ENCODE measurements at regions not wholly inside any gene's neighbourhood (a gene's known extent, or its start where the extent isn't known, plus 50 kb on each side); places are given as distances from the start of the nearest gene placed in this dataset.

- TF ChIP-seq ZNF329 (CRISPR knock-in tag; IDR thresholded peaks at IDR 0.05; ENCODE audit: low read depth) (no peak), ZNF17 (CRISPR knock-in tag; IDR thresholded peaks at IDR 0.05) (no peak), ZBTB14 (CRISPR knock-in tag; IDR thresholded peaks at IDR 0.05) (no peak)
These were observed 145.3 kb upstream of the NAMPT start (continued) for GRCh38 chr7:106430103-106430502.

DNA sequence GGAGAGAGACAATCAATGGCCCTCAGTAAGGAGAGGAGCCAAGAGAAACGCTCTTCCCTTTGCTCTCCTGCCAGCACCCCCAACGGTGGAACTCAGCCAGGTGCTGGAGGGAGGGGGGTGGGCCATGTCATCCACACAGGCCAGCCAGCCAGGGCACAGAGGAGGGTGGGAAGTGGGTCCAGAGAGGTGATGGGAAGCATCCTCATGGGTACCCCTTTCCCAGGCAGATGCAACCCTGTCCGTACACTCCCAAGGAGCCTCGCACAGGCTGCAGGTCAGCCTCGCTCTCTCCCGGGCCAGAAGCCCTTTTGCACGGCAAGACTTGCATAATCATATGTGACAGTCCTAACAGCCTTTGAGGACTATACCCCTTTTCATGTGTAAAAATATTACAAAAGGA lies 142.0 kb upstream of the NAMPT start:
- Histone ChIP-seq H3K4me1 (ENCODE audit: insufficient read depth, low read length) (no peaks in the 10 kb centered on the region), H4K20me1 (ENCODE audit: insufficient read depth, low read length) (no peaks in the 10 kb centered on the region), H3K4me3 (replicated peaks in 1 of 3; ENCODE audit: insufficient read depth in 1 of 3, low read depth in 2 of 3, low read length in 3 of 3) (no peak overlapping the region), H3K36me3 (replicated peaks in 1 of 2; ENCODE audit: control insufficient read depth in 1 of 2, insufficient read depth in 2 of 2, low read length in 2 of 2) (no peaks in the 10 kb centered on the region), H3K4me2 (ENCODE audit: low read depth, low read length) (no peak overlapping the region), H2AFZ (ENCODE audit: low read length) (no peak overlapping the region), H3K79me2 (ENCODE audit: insufficient read depth, low read length) (no peaks in the 10 kb centered on the region), H3K27ac (ENCODE audit: extremely low read length, insufficient read depth, low read length) (no peak overlapping the region), H3K27me3 (ENCODE audit: control insufficient read depth in 1 of 2, insufficient read depth in 2 of 2, low read length in 2 of 2) (peaks cover 0 to 4% of the 10 kb centered on the region in 2 experiments; a peak in 1 of 5 replicates), H3K9me3 (ENCODE audit: low read length) (no peaks in the 10 kb centered on the region), H3K9ac (ENCODE audit: insufficient read depth, low read depth, low read length) (no peak overlapping the region)
- 40% methylated on average over 7 of the region's 7 CpGs for WGBS (ENCODE audit: low lambda C conversion rate)
- ChIA-PET CTCF (ENCODE audit: low intra/inter-chr PET ratio, low total read pairs) (no interaction called here), POLR2A (no interaction called here)
- in situ Hi-C loops (cut with HindIII; ENCODE audit: extremely low pct_ligation_motif_present, low pct_unique_long_range_greater_than_20kb) (no loop called here), intact Hi-C loops (cut with micrococcal nuclease; ENCODE audit: unreplicated experiment) (no loop called here)
- no peak for DNase-seq (ENCODE audit: low spot score)
- no peak for ATAC-seq
- BruUV-seq (replicated peaks), result no TSS peak
- no peak for FAIRE-seq
- TF ChIP-seq SALL1 (CRISPR knock-in tag; IDR thresholded peaks at IDR 0.05) (no peak), ZNF260 (CRISPR knock-in tag; IDR thresholded peaks at IDR 0.05; ENCODE audit: borderline replicate concordance, low read depth) (no peak), XRCC5 (optimal IDR thresholded peaks at IDR 0.05; ENCODE audit: low read length) (no peak), POGK (CRISPR knock-in tag; conservative IDR thresholded peaks at IDR 0.05) (no peak), ZNF546 (CRISPR knock-in tag; conservative IDR thresholded peaks at IDR 0.05) (no peak), NFE2 (CRISPR knock-in tag; IDR thresholded peaks at IDR 0.05) (no peak), PPARG (CRISPR knock-in tag; conservative IDR thresholded peaks at IDR 0.05) (no peak), FOXA3 (CRISPR knock-in tag; IDR thresholded peaks at IDR 0.05) (no peak), ZNF484 (CRISPR knock-in tag; IDR thresholded peaks at IDR 0.05; ENCODE audit: borderline replicate concordance, low read depth) (no peak), TFAP4 (IDR thresholded peaks at IDR 0.05; ENCODE audit: borderline replicate concordance, low read depth) (no peak)
- TF ChIP-seq, protein P1, sequence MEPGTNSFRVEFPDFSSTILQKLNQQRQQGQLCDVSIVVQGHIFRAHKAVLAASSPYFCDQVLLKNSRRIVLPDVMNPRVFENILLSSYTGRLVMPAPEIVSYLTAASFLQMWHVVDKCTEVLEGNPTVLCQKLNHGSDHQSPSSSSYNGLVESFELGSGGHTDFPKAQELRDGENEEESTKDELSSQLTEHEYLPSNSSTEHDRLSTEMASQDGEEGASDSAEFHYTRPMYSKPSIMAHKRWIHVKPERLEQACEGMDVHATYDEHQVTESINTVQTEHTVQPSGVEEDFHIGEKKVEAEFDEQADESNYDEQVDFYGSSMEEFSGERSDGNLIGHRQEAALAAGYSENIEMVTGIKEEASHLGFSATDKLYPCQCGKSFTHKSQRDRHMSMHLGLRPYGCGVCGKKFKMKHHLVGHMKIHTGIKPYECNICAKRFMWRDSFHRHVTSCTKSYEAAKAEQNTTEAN (CRISPR knock-in tag; conservative IDR thresholded peaks at IDR 0.05), result no peak

Measured in HepG2 (cell line).